ENCODE measurements at regions not wholly inside any gene's neighbourhood (a gene's known extent, or its start where the extent isn't known, plus 50 kb on each side); places are given as distances from the start of the nearest gene placed in this dataset.

DNA sequence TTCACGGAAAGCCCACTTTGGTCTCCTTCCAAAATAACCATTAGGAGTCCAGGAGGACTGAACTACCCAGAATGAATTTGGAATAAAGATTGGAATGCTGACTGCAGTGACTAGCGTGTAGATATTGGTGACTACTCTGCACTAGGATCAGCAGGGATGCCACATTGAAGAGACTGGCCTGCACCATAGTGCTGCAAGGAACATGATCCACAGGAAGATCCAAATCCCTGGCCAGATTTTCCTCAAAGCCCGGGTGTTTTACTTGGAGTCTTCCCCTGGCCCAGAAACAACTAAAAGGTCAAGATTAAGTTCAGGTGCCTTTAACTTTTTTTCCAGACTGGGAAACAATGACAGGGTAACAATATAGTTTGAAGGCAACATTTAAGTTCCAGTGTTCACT lies 870.4 kb downstream of the CDH8 start:
- TF ChIP-seq EZH2 (optimal IDR thresholded peaks at IDR 0.05; ENCODE audit: low read depth, low read length), result no peak
- TF ChIP-seq, protein P1, sequence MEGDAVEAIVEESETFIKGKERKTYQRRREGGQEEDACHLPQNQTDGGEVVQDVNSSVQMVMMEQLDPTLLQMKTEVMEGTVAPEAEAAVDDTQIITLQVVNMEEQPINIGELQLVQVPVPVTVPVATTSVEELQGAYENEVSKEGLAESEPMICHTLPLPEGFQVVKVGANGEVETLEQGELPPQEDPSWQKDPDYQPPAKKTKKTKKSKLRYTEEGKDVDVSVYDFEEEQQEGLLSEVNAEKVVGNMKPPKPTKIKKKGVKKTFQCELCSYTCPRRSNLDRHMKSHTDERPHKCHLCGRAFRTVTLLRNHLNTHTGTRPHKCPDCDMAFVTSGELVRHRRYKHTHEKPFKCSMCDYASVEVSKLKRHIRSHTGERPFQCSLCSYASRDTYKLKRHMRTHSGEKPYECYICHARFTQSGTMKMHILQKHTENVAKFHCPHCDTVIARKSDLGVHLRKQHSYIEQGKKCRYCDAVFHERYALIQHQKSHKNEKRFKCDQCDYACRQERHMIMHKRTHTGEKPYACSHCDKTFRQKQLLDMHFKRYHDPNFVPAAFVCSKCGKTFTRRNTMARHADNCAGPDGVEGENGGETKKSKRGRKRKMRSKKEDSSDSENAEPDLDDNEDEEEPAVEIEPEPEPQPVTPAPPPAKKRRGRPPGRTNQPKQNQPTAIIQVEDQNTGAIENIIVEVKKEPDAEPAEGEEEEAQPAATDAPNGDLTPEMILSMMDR (IDR thresholded peaks at IDR 0.05; ENCODE audit: low read length), result no peak
